Spleen (tissue), 11 donors: ENCODE measurements at regions not wholly inside any gene's neighbourhood (a gene's known extent, or its start where the extent isn't known, plus 50 kb on each side); places are given as distances from the start of the nearest gene placed in this dataset.

ENCODE experiments used
- DNase-seq: peaks from one replicate; pipeline ENCODE4 v3.0.0-alpha.2; 2020
- H3K27ac ChIP-seq, 8 donors: fragments of 200-600 bp; sonication (generic) in 7 of 8; 1 replicate in 4 of 8; 2 replicates in 4 of 8; pipeline versions ENCODE4 v1.5.0 to v1.8.0; 2016 to 2021; ENCODE audit warnings: inconsistent platforms in 4 of 8, mild to moderate bottlenecking in 4 of 8, moderate library complexity in 1 of 8
- H3K27me3 ChIP-seq, 7 donors: fragments of 200-600 bp; sonication (generic) in 6 of 7; replicated peaks in 1 of 7; 1 replicate in 4 of 7; 2 replicates in 3 of 7; pipeline versions ENCODE4 v1.5.0 to v1.8.0; 2016 to 2021; ENCODE audit warnings: inconsistent platforms in 3 of 7, mild to moderate bottlenecking in 1 of 7
- H3K36me3 ChIP-seq, 6 donors: fragments of 200-600 bp; sonication (generic) in 5 of 6; 1 replicate in 4 of 6; 2 replicates in 2 of 6; pipeline versions ENCODE4 v1.5.0 to v1.8.0; 2016 to 2021; ENCODE audit warnings: inconsistent platforms in 2 of 6
- H3K4me1 ChIP-seq, 6 donors: fragments of 200-600 bp; sonication (generic) in 5 of 6; 1 replicate in 3 of 6; 2 replicates in 3 of 6; pipeline versions ENCODE4 v1.5.0 to v1.8.0; 2016 to 2021; ENCODE audit warnings: inconsistent platforms in 3 of 6
- H3K4me3 ChIP-seq, 8 donors: fragments of 200-600 bp; sonication (generic) in 7 of 8; 1 replicate in 4 of 8; 2 replicates in 4 of 8; pipeline versions ENCODE4 v1.5.0 to v1.8.0; 2016 to 2021; ENCODE audit warnings: inconsistent platforms in 4 of 8, mild to moderate bottlenecking in 4 of 8, moderate library complexity in 2 of 8
- H3K9me3 ChIP-seq, 8 donors: fragments of 200-600 bp; sonication (generic) in 7 of 8; 1 replicate in 4 of 8; 2 replicates in 4 of 8; pipeline versions ENCODE4 v1.5.0 to v1.8.0; 2016 to 2021; ENCODE audit warnings: inconsistent platforms in 4 of 8
- CTCF ChIP-seq, 11 experiments: fragments of 200-600 bp in 7 of 11; fragments of 450-650 bp in 4 of 11; sonication (generic) in 4 of 11; IDR thresholded peaks in 8 of 11; conservative IDR thresholded peaks in 3 of 11; 1 replicate in 7 of 11; 2 replicates in 4 of 11; pipeline versions ENCODE4 v1.4.0 to v1.8.0; 2016 to 2021; ENCODE audit warnings: antibody characterized with exemption in 11 of 11, inconsistent platforms in 4 of 11, mild to moderate bottlenecking in 1 of 11
- POLR2A ChIP-seq, 3 donors: fragments of 450-650 bp; IDR thresholded peaks; one replicate each; pipeline ENCODE4 v1.5.1; 2017; ENCODE audit warnings: antibody characterized with exemption in 3 of 3, mild to moderate bottlenecking in 1 of 3
- POLR2AphosphoS5 ChIP-seq, 3 donors: sonication (generic); formaldehyde crosslinking; IDR thresholded peaks; one replicate each; pipeline ENCODE4 v1.5.1; 2017; ENCODE audit warnings: antibody characterized with exemption in 3 of 3
- WGBS, 5 donors: extraction: QIAGEN DNeasy Blood & Tissue Kit in 3 of 5; methylation state at CpG; one replicate each; pipeline versions ENCODE4 v1.1.5 to v1.1.7; 2013 to 2018; 5-methylcytosine and 5-hydroxymethylcytosine counted together
- intact Hi-C: fragments of 100-400 bp; cut with DNase I; formaldehyde crosslinking; loops from one replicate; pipeline ENCODE4 v1.15.0; 2023; ENCODE audit warnings: low total_unique reads
- donor health status: healthy with polysubstance abuse.
- donor health status: DM: no; HTN: no; CAD: no; lungs with moderate emphysema.
- donor health status: DM: no; HTN: no; CAD: no.
- donor health status: Bipolar disorder and iron deficiency.
- donor health status: healthy.
- donor health status: DM: no; HTN: no; CAD: no.
- donor health status: DM: yes; HTN: yes; CAD: no.

GRCh38 chr1:82091265-82091664 lies 290.5 kb downstream of the ADGRL2 start:
- Histone ChIP-seq H3K9me3 (no peaks in the 10 kb centered on the region), H3K27me3 (no peaks in the 10 kb centered on the region), H3K4me1 (no peaks in the 10 kb centered on the region), H3K36me3 (no peaks in the 10 kb centered on the region), H3K27ac (no peak overlapping the region), H3K4me3 (no peak overlapping the region)
- WGBS, 5 donors = 88 to 97% (median 91%) methylated on average over 3 of the region's 3 CpGs
- intact Hi-C loops = no loop called here
- no peak for DNase-seq
- no peak for TF ChIP-seq POLR2A (IDR thresholded peaks at IDR 0.05)
- TF ChIP-seq CTCF (IDR thresholded peaks at IDR 0.05 in 8 of 11, conservative IDR thresholded peaks at IDR 0.05 in 3 of 11) = no peak
- no peak for TF ChIP-seq POLR2AphosphoS5 (IDR thresholded peaks at IDR 0.05)

DNA sequence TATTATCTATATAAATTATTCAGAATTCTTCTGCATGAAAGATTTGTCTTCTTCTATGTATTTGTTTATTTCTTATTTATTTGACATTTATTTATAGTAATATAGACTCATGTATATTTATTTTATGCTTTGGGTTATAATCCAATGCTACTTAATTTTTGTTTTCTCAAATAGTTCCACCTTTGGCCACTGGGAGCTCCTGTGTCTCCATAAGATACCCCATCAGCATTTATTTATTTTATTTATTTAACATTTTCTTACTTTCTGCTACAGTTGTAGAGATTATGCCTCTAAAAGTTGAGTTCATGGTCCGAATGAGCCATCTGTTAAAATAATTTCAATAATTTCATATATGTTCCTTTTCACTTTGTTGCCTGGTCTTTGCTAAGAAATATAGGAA lies 289.4 kb downstream of the ADGRL2 start:
- H3K36me3 ChIP-seq = no peaks in the 10 kb centered on the region
- TF ChIP-seq POLR2AphosphoS5 (IDR thresholded peaks at IDR 0.05) = no peak
- TF ChIP-seq CTCF (IDR thresholded peaks at IDR 0.05 in 8 of 11, conservative IDR thresholded peaks at IDR 0.05 in 3 of 11) = peak in 1 of 11 experiments; percentile 11
- TF ChIP-seq POLR2A (IDR thresholded peaks at IDR 0.05) = no peak
- intact Hi-C loops = no loop called here
- no peak overlapping the region for H3K27ac ChIP-seq
- H3K4me1 ChIP-seq = no peaks in the 10 kb centered on the region
- no peak overlapping the region for H3K4me3 ChIP-seq
- H3K27me3 ChIP-seq = no peaks in the 10 kb centered on the region
- H3K9me3 ChIP-seq = no peaks in the 10 kb centered on the region
- 77 to 98% (median 81%) methylated on average over 1 of the region's 1 CpG for WGBS, 5 donors
- DNase-seq = no peak

GRCh38 chr1:82086739-82087138 lies 286.0 kb downstream of the ADGRL2 start:
- H3K27me3 ChIP-seq = no peaks in the 10 kb centered on the region
- no peaks in the 10 kb centered on the region for H3K9me3 ChIP-seq
- no peaks in the 10 kb centered on the region for H3K36me3 ChIP-seq
- WGBS, 5 donors = 41 to 69% (median 45%) methylated on average over 2 of the region's 2 CpGs
- H3K4me3 ChIP-seq = no peak overlapping the region
- no peaks in the 10 kb centered on the region for H3K4me1 ChIP-seq
- no peak overlapping the region for H3K27ac ChIP-seq
- intact Hi-C loops = no loop called here
- no peak for DNase-seq
- TF ChIP-seq POLR2A (IDR thresholded peaks at IDR 0.05) = no peak
- no peak for TF ChIP-seq POLR2AphosphoS5 (IDR thresholded peaks at IDR 0.05)
- no peak for TF ChIP-seq CTCF (IDR thresholded peaks at IDR 0.05 in 8 of 11, conservative IDR thresholded peaks at IDR 0.05 in 3 of 11)

- Histone ChIP-seq H3K36me3 (no peaks in the 10 kb centered on the region), H3K4me3 (no peak overlapping the region), H3K4me1 (no peaks in the 10 kb centered on the region), H3K9me3 (no peaks in the 10 kb centered on the region), H3K27me3 (no peaks in the 10 kb centered on the region), H3K27ac (no peak overlapping the region)
- TF ChIP-seq CTCF (IDR thresholded peaks at IDR 0.05 in 8 of 11, conservative IDR thresholded peaks at IDR 0.05 in 3 of 11) (no peak), POLR2A (IDR thresholded peaks at IDR 0.05) (no peak), POLR2AphosphoS5 (IDR thresholded peaks at IDR 0.05) (no peak)
- WGBS, 5 donors = 73 to 97% (median 85%) methylated on average over 1 of the region's 1 CpG
- no peak for DNase-seq
- intact Hi-C loops = no loop called here
Measured at GRCh38 chr1:82079607-82080006, 278.9 kb downstream of the ADGRL2 start.
